T-helper 17 cell (primary cell): ENCODE measurements at regions not wholly inside any gene's neighbourhood (a gene's known extent, or its start where the extent isn't known, plus 50 kb on each side); places are given as distances from the start of the nearest gene placed in this dataset.
"Not testable (repeated sequence)": the region's sequence is repeated elsewhere in the genome, so short reads cannot be mapped to it uniquely, and the experiment has no call there.

ENCODE experiments used
- ATAC-seq: fragments of 150-1000 bp; cut with Tn5 transposase; 2 replicates; pipeline ENCODE4 v1.10.0; 2021; ENCODE audit warnings: mild to moderate bottlenecking, moderate library complexity
- DNase-seq, 3 donors: peaks; one replicate each; pipeline versions ENCODE4 v3.0.0 to v3.0.0-alpha.2; 2020 to 2021
- H3K9me3 ChIP-seq: one replicate; pipeline ENCODE4 v1.7.0; 2013; ENCODE audit warnings: low read length, mild to moderate bottlenecking; ENCODE audit not compliant: control insufficient read depth, poor library complexity, severe bottlenecking
- H3K27ac Mint-ChIP-seq: one replicate; pipeline ENCODE4 v1.8.0; 2022; ENCODE audit warnings: mild to moderate bottlenecking, moderate library complexity, mixed read lengths
- H3K27me3 Mint-ChIP-seq: one replicate; pipeline ENCODE4 v1.8.0; 2022; ENCODE audit warnings: mixed read lengths
- H3K36me3 Mint-ChIP-seq: one replicate; pipeline ENCODE4 v1.8.0; 2022; ENCODE audit warnings: low read depth, mixed read lengths
- H3K4me1 Mint-ChIP-seq: one replicate; pipeline ENCODE4 v1.8.0; 2022; ENCODE audit warnings: mild to moderate bottlenecking, mixed read lengths
- H3K4me3 Mint-ChIP-seq: one replicate; pipeline ENCODE4 v1.8.0; 2022; ENCODE audit warnings: mild to moderate bottlenecking, moderate library complexity, mixed read lengths

- H3K36me3 Mint-ChIP-seq = not testable (repeated sequence)
Measured at GRCh38 chr1:146487555-146487954, 258.7 kb upstream of the NOTCH2NLA start.

GRCh38 chr1:146487155-146487554 lies 258.3 kb upstream of the NOTCH2NLA start:
- H3K27ac Mint-ChIP-seq, H3K27me3 Mint-ChIP-seq, H3K4me3 Mint-ChIP-seq: not testable (repeated sequence)

More at GRCh38 chr1:146487555-146487954, 258.7 kb upstream of the NOTCH2NLA start:
- not testable (repeated sequence) for H3K27me3 Mint-ChIP-seq, DNase-seq, H3K4me1 Mint-ChIP-seq, H3K4me3 Mint-ChIP-seq, H3K9me3 ChIP-seq, H3K27ac Mint-ChIP-seq, ATAC-seq

GRCh38 chr1:146486300-146487014 lies 257.6 kb upstream of the NOTCH2NLA start:
- not testable (repeated sequence) for H3K4me1 Mint-ChIP-seq, H3K27me3 Mint-ChIP-seq, H3K36me3 Mint-ChIP-seq, ATAC-seq, H3K4me3 Mint-ChIP-seq, H3K9me3 ChIP-seq, DNase-seq, H3K27ac Mint-ChIP-seq

More at GRCh38 chr1:146487155-146487554, 258.3 kb upstream of the NOTCH2NLA start:
- not testable (repeated sequence) for H3K36me3 Mint-ChIP-seq, DNase-seq, ATAC-seq, H3K4me1 Mint-ChIP-seq, H3K9me3 ChIP-seq

DNA sequence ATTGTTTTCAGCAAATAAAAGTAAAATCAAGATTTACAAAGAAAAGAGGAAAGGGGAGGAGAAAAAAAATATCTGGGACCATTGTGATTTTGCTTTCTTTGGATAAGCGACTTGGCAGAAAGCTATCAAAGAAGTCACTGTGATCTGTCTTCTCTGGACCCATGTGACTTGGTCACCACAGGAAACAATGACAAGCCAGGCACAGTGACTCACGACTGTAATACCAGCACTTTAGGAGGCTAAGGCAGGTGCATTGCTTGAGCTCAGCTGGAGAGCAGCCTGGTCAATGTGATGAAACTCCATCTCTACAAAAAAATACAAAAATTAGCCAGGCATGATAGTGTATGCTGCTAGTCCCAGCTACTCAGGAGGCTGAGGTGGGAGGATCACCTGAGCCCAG lies 255.4 kb upstream of the NOTCH2NLA start:
- H3K27me3 Mint-ChIP-seq, H3K36me3 Mint-ChIP-seq, H3K4me1 Mint-ChIP-seq, H3K27ac Mint-ChIP-seq, H3K9me3 ChIP-seq, DNase-seq, H3K4me3 Mint-ChIP-seq: not testable (repeated sequence)
- peak; percentile 72 for ATAC-seq

GRCh38 chr1:146479188-146479587 lies 250.4 kb upstream of the NOTCH2NLA start:
- not testable (repeated sequence) for H3K27me3 Mint-ChIP-seq, H3K4me3 Mint-ChIP-seq, H3K27ac Mint-ChIP-seq, DNase-seq, H3K9me3 ChIP-seq, H3K36me3 Mint-ChIP-seq, ATAC-seq, H3K4me1 Mint-ChIP-seq

- DNase-seq, H3K36me3 Mint-ChIP-seq, H3K4me3 Mint-ChIP-seq, H3K4me1 Mint-ChIP-seq, H3K27me3 Mint-ChIP-seq, H3K9me3 ChIP-seq, H3K27ac Mint-ChIP-seq: not testable (repeated sequence)
- peak; percentile 51 for ATAC-seq
Measured at GRCh38 chr1:146478125-146478720, 249.4 kb upstream of the NOTCH2NLA start.

GRCh38 chr1:146475086-146475485 lies 246.3 kb upstream of the NOTCH2NLA start:
- not testable (repeated sequence) for H3K4me1 Mint-ChIP-seq, DNase-seq, H3K27me3 Mint-ChIP-seq, ATAC-seq, H3K4me3 Mint-ChIP-seq, H3K27ac Mint-ChIP-seq, H3K36me3 Mint-ChIP-seq, H3K9me3 ChIP-seq

GRCh38 chr1:146474216-146474615 lies 245.4 kb upstream of the NOTCH2NLA start:
- H3K4me1 Mint-ChIP-seq, ATAC-seq, H3K9me3 ChIP-seq, H3K27me3 Mint-ChIP-seq, H3K36me3 Mint-ChIP-seq, H3K27ac Mint-ChIP-seq, H3K4me3 Mint-ChIP-seq, DNase-seq: not testable (repeated sequence)

DNA sequence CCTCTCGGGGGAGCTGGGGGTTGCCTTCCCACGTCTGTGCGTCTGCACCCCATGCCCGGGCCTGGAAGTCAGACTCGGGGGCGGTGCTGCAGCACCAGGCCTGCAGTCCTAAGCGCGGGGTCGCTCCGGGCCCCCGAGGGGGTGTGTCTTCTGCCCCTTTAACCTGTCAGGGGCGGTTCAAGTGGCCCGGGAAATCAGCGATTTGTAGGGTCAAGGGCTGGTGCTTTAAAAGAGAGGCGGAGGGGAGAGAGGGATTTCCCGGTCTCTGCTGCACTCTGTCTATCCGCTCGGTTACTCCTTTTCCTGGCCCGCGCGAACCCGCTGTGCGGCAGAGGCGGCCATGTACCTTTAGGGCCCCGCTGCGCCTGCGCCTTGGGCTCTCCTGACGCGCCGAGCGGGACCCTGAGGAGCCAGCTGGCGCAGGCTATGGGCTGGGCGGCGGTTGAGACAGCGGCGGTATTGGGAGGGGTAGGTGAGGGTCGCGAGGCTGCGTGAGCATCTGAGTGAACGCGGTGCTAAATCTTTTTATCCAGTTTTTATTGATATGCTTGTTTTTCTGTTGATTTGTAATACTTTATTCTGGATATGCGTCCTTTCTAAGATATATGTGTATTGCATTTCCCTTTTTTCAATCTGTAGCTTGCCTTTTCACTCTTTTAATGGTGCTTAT lies 243.5 kb upstream of the NOTCH2NLA start:
- peak; percentile 100 for ATAC-seq
- peak; percentile 54 to 64 (median 57) for DNase-seq
- H3K27me3 Mint-ChIP-seq, H3K9me3 ChIP-seq, H3K36me3 Mint-ChIP-seq, H3K27ac Mint-ChIP-seq, H3K4me1 Mint-ChIP-seq: not testable (repeated sequence)
- H3K4me3 Mint-ChIP-seq = peak overlapping the region; percentile 89

DNA sequence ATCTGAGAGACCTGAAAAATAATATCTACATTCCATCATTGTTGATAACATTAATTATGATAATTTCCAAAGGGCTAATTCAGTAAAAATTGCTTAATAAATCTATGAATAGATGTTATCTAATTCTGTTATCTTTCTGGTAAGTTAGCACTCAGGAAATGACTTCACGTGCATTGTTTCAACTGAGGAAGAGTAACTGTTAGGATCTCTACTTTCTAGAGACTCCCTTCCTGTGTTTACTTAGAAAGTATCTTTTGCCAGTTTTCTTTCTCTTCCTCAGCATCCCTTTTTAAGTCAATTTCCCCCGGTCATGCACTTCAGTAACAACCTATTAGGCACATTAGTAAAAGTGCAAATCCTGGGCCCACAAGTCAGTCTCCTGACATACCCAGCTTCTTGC lies 231.1 kb upstream of the NOTCH2NLA start:
- DNase-seq, H3K4me3 Mint-ChIP-seq, H3K36me3 Mint-ChIP-seq, H3K27me3 Mint-ChIP-seq, H3K9me3 ChIP-seq, H3K27ac Mint-ChIP-seq, ATAC-seq, H3K4me1 Mint-ChIP-seq: not testable (repeated sequence)

GRCh38 chr1:146459308-146459707 lies 230.5 kb upstream of the NOTCH2NLA start:
- not testable (repeated sequence) for H3K4me3 Mint-ChIP-seq, H3K4me1 Mint-ChIP-seq, H3K27me3 Mint-ChIP-seq, H3K27ac Mint-ChIP-seq, ATAC-seq, H3K9me3 ChIP-seq, H3K36me3 Mint-ChIP-seq, DNase-seq

- H3K4me3 Mint-ChIP-seq, DNase-seq, H3K9me3 ChIP-seq, H3K27me3 Mint-ChIP-seq, H3K27ac Mint-ChIP-seq, H3K4me1 Mint-ChIP-seq, H3K36me3 Mint-ChIP-seq: not testable (repeated sequence)
- ATAC-seq = peak; percentile 10
Measured at GRCh38 chr1:146448877-146449246, 220.0 kb upstream of the NOTCH2NLA start.

DNA sequence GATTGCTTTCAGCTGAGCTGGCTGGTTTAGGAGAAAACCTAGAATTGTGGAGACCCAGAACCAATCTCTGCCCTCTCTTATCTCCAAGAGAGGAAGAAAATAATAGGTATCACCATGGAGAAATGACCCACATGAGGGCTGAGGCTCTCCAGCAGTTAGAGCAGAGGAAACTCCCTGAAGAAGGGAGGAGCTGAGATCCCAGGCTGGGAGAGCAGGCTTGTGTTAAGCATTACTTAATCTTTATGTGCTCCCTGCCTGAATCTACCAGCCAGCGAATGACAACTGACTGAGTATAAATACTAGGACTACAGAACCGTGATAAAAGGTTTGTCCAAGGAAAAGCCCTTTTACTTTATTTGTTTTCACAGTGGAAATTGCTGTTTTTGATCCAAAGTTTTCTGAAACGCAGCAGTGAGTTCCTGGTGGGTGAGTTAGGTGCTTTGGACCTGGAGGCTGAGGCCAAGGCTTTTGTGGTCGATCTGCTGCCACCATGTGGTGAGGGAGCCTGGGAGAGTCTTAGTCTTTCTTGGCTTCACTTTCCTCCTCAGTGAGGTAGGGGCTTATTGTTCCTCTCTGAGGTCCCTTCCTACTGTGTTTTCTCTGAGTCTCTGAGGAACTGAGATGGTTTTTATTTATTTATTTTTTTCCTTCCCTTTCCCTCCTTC lies 219.5 kb upstream of the NOTCH2NLA start:
- H3K27me3 Mint-ChIP-seq, H3K36me3 Mint-ChIP-seq, H3K4me3 Mint-ChIP-seq, H3K9me3 ChIP-seq, H3K27ac Mint-ChIP-seq, H3K4me1 Mint-ChIP-seq: not testable (repeated sequence)
- DNase-seq (peak; percentile 33 to 42 (median 41)), ATAC-seq (peak; percentile 33)
